PFSK-1 (cell line): ENCODE measurements at regions not wholly inside any gene's neighbourhood (a gene's known extent, or its start where the extent isn't known, plus 50 kb on each side); places are given as distances from the start of the nearest gene placed in this dataset.

Experiments
- REST ChIP-seq, 2 experiments: IDR thresholded peaks; 2 replicates each; pipeline versions ENCODE4 v1.6.1 to v1.8.0; 2011 to 2012; ENCODE audit warnings: low read depth in 2 of 2, low read length in 2 of 2, control low read depth in 1 of 2, inconsistent platforms in 1 of 2, mild to moderate bottlenecking in 1 of 2, moderate library complexity in 1 of 2; ENCODE audit not compliant: insufficient read depth in 1 of 2
- SIN3A ChIP-seq: IDR thresholded peaks from 2 replicates; pipeline ENCODE4 v1.6.1; 2012; ENCODE audit warnings: mild to moderate bottlenecking, low read length, moderate library complexity, borderline replicate concordance; ENCODE audit not compliant: insufficient read depth
- TAF1 ChIP-seq: IDR thresholded peaks from 2 replicates; pipeline ENCODE4 v1.6.1; 2012; ENCODE audit warnings: low read length, control low read depth, borderline replicate concordance; ENCODE audit not compliant: insufficient read depth

- TF ChIP-seq REST (IDR thresholded peaks at IDR 0.05; ENCODE audit: insufficient read depth in 1 of 2, low read depth in 2 of 2, low read length in 2 of 2) (no peak), TAF1 (no peak), SIN3A (no peak)
Measured at GRCh38 chr10:111785921-111786320, 397.6 kb downstream of the GPAM start.
